IPS-NIHi11 (cell line): ENCODE measurements at regions not wholly inside any gene's neighbourhood (a gene's known extent, or its start where the extent isn't known, plus 50 kb on each side); places are given as distances from the start of the nearest gene placed in this dataset.
A peak's percentile ranks its signal among the peaks of the same experiment; 100 is the strongest.

ENCODE experiments used
- DNase-seq: peaks from one replicate; pipeline ENCODE4 v3.0.0; 2012; ENCODE audit warnings: mixed read lengths, low spot score

GRCh38 chr14:98573082-98573481, 698.9 kb downstream of the BCL11B start:
- no peak for DNase-seq

DNA sequence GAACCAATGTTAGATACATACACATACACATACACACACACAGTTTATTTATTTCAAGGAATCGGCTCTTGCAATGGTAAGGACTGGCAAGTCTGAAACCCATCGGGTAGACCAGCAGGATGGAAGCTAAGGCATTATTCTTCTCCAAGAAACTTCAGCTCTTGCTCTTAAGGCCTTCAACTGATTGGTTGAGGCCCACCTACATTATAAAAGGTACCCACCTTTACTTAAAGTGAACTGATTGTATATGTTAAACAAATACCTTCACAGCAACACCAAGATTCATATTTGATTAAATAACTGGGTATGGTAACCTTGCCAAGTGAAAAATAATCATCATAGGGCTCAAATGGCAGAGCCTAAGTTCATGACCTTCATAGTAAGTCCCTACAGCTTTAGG, 695.5 kb downstream of the BCL11B start:
- DNase-seq = no peak

DNA sequence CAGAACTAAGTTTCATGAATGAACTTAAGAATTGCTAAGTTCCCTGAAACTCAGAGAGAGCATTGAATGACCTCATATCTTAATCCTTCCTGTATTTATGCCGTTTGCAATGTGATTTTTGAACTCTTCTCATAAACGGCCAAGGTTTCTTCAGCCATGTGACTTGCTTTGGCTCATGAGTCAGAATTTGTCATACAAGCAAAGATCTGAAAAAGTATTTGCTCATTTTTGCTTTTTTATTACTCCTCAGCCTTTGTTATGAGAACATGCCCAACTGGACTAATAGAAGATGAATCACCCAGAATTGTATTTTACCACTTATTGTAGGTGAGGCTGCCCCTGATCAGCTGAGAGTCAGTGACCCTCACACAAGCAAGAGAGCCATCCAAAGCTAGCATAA, 693.8 kb downstream of the BCL11B start:
- DNase-seq = no peak

DNA sequence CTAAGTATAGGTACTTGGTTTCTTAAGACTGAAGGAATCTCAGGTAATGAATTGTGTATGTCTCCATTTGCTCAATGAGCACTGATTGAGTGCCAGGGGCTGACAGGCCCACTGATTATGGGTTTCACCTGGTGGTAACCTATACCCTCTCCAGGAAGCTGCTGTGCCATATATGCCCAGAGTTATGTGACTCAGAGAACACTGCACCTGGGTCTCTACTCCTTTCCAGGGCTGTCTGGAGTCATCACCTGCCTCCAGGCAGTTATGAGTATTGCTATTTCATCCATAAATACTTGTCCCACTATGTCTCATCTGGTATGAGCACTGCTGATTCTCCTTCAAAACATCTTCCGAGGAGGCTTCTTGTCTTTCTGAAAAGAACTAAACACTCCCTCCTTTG, 692.9 kb downstream of the BCL11B start:
- DNase-seq = no peak

GRCh38 chr14:98580131-98580678, 691.8 kb downstream of the BCL11B start:
- peak; percentile 44 for DNase-seq

GRCh38 chr14:98582276-98582675, 689.7 kb downstream of the BCL11B start:
- DNase-seq = no peak

GRCh38 chr14:98591161-98591560, 680.8 kb downstream of the BCL11B start:
- no peak for DNase-seq

GRCh38 chr14:98592611-98593170, 679.3 kb downstream of the BCL11B start:
- no peak for DNase-seq

- DNase-seq = no peak
Observed at GRCh38 chr14:98593361-98593761, 678.6 kb downstream of the BCL11B start.

DNA sequence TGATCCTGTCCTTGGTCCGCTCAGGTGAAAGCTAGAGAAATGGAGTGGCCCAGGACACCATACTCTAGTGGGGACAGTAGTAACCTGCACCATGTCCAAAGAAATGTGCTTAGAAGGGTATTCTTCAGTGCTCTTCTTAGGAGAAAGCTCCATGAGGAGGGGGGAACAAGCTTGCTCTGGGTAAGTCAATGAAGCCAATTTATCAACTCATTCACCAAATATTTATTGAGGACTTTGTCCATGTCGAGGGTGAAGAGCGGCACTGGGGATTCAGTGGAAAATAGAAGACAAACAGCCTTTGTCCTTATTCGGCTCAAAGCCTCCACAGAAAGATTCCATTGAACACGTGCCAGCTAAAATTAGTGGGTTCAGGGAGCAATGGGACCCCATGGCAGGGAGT, 677.8 kb downstream of the BCL11B start:
- DNase-seq = no peak

DNA sequence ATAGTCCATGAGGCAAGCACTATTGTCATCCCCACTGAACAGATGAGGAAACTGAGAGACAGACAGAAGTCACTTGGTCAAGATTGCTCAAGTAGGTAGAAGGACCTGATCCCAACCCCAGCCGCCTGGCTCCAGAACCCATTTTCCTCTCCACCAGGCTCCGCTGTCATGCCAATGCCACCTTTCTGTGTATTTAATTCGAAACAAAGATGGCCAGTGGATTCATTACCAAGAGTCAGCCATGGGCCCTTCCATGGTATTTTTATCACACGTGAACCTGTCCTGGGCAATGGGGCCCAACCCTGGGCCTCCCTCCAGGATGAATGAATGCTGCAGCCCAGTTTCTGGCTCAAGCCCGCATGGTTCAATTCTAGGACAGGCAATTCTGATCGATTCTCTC, 673.4 kb downstream of the BCL11B start:
- DNase-seq = no peak

- DNase-seq = no peak
Observed at GRCh38 chr14:98599082-98599481, 672.9 kb downstream of the BCL11B start.

GRCh38 chr14:98602983-98603382, 669.0 kb downstream of the BCL11B start:
- no peak for DNase-seq

- no peak for DNase-seq
Observed at GRCh38 chr14:98605043-98605442, 667.0 kb downstream of the BCL11B start.

DNA sequence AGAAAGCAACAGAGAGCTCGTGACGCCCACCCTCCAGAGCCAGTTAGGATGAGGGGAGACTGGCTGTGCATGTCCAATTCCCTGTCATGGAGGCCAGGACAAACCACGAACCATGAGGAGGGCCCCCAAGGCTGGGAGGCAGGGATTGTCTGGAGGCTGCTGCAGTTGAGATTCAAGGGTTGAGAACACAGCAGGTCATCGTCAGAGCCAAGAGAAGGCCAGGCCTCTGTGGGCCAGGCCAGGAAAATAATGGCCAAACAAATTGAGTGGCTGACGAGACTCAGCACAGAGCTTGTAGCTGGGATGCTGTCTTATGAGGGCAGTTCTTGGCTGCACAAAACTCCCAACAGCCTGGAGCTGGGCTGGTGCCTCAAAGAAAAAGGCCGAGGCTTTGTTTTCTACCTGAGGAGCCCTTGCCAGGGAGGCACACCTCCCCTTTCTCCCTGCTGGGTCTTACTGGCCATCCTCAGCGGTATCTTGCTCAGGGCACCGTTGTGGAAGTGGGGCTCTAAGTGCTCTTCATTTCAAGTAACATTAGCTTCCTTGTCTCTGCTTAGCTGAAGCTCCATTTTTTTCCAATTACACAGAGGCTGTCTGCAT, 665.9 kb downstream of the BCL11B start:
- DNase-seq = no peak

GRCh38 chr14:98606816-98607215, 665.2 kb downstream of the BCL11B start:
- DNase-seq = no peak

DNA sequence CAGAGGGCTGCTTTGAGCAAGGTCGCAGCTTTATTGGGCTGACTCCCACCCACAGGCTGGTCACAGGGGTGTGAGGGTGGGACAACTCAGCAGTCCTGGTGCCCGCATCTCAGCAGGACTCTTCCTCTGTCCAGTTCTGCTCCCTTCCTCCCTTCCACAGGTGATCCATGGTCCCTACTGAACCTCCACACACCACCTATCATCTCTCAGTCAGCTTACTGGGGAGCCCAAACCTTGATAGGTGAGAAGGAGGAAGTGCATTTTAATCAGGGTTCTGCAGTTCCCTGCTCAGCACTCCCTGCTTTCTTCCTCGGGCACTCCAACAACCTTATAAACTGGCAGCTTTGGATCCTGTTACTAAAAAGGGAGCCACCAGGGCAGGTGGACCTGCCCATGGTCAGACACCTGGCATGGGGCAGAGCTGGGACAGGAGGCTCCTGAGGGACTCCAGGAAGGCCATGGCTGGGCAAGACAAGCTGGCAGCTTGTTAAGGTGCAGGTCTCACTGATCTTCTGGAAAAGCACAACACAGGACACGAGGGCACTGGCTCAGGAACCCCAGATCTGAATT, 664.6 kb downstream of the BCL11B start:
- DNase-seq = no peak

DNA sequence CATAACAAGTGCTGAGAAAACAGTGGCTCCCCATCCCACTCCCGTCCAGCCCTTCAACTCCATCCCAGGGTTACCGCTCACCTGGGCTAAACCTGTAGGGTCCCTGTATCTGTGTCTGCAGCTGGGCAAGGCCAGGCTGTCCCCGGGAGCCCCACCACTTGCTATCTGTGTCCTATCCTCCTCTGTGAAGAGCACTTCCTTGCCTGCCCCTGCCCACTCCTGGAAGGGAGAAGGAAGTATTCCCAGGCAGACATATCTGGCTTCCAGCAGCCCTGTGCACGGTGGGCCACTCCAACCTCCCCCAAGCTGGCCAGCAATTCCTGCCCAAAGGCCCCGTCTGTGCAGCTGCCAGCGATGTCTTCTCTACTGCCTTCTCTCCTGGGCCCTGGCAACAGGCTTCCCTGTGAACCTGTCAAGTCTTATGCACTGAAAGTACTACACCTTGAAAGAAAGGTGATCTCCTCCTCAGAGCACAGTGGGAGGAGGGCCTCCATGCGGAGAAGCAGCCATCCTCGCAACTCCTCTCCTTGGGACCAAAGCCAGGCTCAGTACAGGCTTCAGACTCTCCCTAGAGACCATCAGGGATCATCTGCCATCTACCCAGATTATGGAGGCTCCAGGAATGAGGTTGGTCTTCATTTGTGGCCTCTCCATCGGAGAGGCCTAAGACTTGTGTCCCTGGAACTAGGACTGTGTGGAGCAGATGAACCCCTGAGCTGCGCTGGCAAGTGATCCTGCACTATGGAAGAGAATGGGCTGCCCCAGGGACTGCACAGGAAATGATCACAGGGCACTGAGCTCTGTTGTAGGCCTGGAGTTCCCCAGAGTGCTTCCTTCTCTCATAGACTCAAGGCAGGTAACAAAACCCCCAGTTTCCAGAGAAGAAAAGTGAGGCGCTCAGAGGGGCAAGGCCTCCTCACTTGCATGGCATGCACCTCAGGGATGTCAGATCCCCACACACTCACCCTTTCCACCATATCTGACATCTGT, 663.6 kb downstream of the BCL11B start:
- no peak for DNase-seq

GRCh38 chr14:98612434-98613200, 659.4 kb downstream of the BCL11B start:
- DNase-seq = no peak

GRCh38 chr14:98614741-98615140, 657.3 kb downstream of the BCL11B start:
- DNase-seq = no peak

DNA sequence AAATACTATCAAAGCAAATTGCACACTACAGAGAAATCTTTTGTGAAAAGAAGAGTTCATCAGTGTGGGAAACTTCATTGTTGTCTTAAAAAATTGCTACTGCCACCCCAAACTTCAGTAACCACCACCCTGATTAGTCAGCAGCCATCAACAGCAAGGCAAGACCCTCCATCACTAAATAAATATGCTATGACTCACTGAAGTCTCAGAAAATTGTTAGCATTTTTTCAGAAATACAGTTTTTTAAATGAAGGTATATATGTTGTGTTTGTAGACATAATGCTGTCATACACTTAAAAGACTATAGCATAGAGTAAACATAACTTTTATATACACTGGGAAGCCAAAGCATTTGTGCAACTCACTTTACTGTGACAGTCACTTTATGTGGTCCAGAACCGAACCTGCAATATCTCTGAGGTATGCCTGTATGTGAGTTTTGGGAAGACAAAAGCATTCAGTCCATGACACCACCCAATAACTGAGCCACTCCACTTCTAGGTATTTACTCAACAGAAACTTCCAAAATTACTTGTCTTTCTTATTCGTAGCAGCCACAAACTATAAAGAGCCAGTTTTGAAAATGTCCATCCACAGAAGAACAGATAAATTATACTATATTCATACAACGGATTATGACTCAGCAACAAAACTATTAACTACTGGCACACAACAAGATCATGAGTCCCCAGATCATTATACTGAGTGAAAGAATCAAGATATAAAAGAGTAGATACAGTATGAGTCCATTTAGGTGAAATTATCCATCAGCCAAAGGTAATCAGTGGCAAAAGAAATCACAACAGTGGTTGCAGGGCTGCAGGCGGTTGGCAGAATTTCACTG, 649.6 kb downstream of the BCL11B start:
- DNase-seq = no peak
